ENCODE measurements at regions not wholly inside any gene's neighbourhood (a gene's known extent, or its start where the extent isn't known, plus 50 kb on each side); places are given as distances from the start of the nearest gene placed in this dataset.
"Not testable (repeated sequence)": the region's sequence is repeated elsewhere in the genome, so short reads cannot be mapped to it uniquely, and the experiment has no call there.

DNA sequence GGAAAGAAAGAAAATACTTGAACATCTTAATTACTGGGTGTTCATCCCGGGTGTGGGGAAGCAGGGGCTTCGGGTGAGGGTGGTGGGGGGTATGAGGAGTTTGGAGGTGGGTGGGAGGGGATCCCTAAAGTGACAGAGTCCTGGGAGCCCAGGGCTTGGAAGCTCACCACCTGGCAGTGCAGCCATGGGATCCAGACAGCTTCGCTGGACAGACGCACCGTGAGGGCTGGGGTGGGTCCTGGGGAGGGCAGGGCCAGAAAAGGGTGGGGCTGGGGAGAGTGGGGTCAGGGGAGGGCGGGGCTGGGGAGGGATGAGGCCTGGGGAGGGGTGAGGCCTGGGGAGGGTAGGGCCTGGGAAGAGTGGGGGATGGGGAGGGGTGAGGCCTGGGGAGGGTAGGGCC lies 127.5 kb upstream of the LPCAT1 start:
- DNase-seq, result no peak

DNA sequence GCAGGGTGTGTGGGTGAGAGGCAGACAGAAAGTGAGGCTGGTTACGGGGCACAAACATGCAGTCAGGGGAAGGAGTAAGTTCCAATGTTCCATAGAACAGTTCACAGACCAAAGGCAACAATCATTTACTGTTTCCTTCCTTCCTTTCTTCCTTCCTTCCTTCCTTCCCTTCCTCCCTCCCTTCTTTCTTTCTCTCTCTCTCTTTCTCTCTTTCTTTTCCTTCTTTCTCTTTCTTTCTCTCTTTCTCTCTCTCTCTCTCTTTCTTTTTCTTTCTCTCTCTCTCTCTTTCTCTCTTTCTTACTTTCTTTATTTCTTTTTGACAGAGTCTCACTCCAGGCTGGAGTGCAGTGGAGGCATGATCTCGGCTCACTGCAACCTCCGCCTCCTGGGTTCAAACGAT lies 125.8 kb upstream of the LPCAT1 start:
- DNase-seq, result no peak

DNA sequence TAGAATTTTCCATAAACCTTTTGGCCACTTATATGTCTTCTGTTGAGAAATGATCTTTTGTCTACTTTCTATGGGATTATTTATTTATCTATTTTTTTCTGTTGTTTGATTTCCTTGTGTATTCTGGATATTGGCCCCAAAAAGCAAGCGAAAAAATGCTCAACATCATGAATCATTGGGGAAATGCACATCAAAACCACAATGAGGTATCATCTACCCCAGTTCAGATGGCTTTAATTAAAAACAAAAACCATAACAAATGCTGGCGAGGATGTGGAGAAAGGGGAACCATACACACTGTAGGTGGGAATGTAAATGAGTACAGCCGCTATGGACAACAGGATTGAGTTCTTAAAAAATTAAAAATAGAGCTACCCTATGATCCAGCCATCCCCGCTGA lies 125.0 kb upstream of the LPCAT1 start:
- DNase-seq, result no peak

DNA sequence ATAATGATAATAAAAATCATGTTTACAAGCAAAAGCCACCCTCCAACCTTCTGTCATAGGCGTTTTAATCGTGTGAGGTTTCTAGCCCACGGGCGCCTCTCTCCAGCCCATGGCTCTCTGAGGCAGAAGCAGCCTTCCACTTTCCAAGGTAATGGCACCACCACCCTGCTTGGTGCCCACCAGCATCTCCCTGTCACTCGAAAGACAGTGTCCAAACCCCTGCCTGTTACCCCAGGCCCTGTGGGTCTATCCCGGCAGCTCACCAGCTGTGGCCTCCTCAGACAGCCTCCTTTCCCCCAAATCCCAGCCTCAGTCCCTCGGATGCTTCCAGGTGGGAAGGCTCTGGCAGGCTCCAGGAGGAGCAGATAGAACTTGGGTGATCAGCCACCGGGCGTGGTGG lies 123.8 kb upstream of the LPCAT1 start:
- DNase-seq, result no peak

DNA sequence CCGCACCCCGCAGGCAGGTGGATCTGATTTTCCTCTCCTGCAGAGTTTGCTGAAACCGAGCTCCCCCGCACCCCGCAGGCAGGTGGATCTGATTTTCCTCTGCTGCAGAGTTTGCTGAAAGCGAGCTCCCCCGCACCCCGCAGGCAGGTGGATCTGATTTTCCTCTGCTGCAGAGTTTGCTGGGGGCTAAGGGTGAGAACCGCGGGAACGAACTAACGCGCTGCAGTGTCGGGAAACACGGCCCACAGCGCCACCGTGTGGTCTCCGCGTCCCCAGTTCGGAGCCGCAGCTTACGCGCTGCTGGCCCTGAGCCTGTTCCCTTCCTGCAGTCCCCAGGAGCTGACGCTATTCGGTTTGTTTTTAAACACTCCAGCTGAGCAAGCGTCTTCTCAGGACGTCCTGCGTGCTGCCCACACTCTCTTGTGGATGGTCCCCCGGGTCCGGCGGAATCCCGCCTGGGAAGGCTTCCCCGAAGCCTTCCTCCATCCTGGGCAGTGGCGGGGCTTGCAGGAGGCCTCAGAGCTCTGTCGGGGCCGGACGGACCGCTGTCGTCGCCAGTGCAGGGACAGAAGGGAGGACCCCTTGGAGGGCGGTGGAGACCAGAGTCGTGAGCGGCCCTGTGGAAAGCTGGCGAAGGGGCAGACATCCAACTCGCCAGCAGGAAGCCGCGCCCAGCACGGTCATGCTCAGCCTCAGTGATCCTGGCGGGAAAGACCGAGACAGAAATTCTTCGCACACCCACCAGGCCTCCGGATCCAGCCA lies 121.2 kb upstream of the LPCAT1 start:
- DNase-seq, result peak; percentile 80 to 93

DNA sequence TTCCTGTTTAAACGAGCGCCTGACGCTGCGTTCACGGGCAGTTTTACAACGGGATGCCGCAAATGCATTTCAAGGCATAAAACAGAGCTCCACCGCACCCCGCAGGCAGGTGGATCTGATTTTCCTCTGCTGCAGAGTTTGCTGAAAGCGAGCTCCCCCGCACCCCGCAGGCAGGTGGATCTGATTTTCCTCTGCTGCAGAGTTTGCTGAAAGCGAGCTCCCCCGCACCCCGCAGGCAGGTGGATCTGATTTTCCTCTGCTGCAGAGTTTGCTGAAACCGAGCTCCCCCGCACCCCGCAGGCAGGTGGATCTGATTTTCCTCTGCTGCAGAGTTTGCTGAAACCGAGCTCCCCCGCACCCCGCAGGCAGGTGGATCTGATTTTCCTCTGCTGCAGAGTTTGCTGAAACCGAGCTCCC lies 120.6 kb upstream of the LPCAT1 start:
- not testable (repeated sequence) for DNase-seq

DNA sequence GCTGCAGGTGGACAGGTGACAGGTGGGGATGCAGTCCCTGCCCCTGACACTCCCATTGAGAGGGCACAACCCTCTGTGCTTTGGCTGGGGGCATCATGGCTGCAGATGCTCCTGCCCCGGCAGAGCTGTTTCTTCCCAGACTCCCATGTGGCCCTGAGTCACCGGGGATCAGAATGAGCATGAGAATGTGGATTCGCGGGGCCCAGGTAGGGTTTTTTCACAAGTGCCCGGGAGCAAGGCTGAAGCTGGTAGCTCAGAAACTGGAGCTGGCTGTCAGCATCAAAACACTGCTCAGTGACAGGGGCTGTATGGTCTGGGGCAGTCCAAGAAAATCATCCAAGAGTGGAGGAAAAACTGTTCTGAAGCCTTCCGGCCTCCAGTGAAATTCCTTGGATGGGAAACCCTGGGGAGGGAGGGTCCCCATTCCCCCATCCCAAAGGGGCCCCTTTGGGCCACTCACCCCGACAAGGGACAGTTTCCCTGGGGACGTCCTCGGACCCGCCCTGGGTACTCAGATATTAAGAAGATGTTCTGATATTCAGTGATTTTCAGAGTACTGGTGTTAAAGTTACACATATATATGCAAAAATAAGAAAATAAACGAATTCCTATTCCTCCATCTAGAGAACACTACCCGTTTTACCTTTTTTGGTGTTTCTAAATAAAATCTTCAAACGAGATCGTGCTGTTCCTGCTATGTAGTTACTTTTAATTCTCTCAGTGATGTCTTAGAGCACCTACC lies 120.1 kb upstream of the LPCAT1 start:
- DNase-seq, result no peak

DNA sequence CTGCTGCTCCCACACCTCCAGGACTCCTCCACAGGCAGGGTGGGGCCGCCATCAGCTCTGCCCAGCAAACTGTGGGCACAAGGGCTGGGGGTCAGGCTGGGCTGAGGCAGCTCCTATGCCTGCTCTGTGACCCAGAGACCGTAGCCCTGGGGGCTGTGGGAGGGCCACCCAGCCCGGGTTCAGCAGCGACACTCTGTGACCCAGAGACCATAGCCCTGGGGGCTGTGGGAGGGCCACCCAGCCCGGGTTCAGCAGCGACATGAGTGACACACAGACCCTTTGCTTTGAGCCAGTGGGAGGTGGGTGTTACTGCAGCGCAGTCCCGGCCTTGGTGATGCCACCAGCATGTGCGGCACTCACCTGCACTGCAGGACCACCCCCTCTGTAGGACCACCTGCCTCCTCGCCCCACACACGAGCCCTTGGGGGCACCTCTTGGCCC lies 118.9 kb upstream of the LPCAT1 start:
- DNase-seq, result no peak

DNA sequence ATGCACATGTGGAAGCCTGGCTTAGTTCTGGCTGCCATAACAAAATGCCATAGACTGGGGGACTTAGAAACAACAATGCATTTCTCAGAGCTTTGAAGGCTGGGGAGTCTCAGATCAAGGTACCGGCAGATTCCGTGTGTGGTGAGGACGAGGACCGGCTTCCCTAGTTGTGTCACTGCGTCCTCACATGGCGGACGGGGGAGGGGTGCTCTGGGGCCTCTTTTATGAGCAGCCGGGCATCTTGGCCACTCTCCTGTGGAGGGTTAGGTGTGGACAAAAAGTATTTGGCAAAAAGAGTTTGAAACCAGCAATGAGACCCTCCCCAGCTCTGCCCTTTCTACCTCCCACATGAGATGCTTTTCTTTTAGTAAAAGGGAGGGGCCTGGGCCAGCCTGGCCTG lies 118.5 kb upstream of the LPCAT1 start:
- no peak for DNase-seq

DNA sequence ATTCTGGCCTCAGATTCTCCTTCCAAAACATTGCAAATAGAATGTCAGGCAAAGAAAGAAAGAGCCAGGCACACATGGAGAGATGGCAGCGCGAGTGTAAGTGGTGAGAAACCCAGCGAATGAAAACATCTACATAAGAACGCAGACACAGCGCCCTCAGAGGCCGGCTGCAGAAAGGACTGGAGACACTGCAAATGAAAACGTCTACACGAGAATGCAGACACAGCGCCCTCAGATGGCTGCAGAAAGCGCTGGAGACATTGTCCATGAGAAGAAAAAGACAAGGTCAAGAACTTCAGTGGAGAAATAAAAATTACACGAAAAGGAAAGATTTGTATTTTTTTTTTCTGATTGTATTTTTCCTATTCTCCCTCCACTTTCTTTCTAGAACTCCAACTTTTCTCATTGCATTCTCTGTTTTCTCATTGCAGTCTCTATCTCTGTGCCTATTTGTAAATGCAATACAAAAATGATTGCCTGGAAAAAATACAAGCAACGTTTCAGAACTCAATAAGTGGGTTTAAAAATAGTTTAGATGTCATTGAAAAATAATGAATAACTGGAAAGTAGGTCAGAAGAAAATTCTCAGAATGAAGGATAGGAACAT lies 117.9 kb upstream of the LPCAT1 start:
- DNase-seq, result peak; percentile 90 to 92

DNA sequence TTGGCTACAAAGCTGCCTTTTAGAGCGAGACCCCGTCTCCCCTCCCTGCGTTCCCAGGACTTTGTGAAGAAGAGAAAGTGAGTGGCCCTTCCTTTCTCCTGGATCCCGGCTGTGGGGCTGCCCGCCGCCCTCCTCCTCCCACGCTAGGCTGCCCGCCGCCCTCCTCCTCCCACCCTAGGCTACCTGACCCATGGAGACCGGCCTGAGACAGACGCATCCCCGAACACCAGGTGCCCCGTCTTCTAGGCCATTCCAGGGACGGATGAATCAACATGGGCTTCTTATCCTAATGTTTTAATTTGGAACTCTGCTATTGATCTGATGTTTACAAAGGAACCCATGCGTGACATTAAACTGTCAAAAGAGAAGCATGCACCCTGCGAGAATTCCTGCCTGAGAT lies 117.3 kb upstream of the LPCAT1 start:
- no peak for DNase-seq

DNA sequence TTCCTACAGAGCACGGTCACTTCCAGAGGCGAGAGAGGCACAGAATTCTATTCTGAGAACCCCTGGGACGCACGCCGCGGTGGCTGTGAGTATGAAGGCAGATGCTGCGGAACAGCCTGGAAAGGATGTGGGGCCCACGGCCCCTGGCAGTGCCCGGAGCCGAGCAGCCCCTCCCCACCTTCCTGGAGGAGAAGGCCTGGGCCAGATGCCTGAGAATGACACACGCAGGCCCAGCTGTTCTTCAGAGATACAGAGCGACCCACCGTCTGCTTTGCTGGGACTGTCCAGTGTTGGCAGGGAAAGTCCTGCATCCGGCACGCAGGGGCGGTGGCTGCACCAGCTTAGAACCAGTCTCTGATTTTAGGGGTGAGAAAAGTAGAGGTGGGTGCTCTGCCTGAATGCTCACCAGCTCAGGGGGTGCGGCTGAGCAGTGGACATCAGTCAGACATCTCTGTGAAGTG lies 116.7 kb upstream of the LPCAT1 start:
- no peak for DNase-seq

DNA sequence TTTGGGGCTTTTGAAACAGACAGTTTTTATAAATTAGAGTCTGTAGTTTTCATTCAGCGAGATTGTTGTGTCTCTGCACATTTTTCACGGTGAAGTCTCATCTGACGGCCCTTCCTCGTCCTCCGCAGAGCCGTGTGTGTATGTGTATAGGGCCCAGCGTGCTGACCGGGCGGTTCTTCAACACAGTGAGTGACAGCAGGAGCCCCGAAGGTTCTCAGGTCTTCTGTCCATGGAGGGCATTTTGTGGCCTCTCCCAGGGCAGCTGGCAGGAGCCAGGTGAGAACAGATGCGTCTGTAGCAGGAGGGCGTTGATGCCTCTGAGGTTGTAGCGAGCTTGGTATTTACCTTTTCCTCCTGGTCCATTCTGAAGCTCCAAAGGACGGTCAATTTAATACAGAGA lies 116.0 kb upstream of the LPCAT1 start:
- no peak for DNase-seq

DNA sequence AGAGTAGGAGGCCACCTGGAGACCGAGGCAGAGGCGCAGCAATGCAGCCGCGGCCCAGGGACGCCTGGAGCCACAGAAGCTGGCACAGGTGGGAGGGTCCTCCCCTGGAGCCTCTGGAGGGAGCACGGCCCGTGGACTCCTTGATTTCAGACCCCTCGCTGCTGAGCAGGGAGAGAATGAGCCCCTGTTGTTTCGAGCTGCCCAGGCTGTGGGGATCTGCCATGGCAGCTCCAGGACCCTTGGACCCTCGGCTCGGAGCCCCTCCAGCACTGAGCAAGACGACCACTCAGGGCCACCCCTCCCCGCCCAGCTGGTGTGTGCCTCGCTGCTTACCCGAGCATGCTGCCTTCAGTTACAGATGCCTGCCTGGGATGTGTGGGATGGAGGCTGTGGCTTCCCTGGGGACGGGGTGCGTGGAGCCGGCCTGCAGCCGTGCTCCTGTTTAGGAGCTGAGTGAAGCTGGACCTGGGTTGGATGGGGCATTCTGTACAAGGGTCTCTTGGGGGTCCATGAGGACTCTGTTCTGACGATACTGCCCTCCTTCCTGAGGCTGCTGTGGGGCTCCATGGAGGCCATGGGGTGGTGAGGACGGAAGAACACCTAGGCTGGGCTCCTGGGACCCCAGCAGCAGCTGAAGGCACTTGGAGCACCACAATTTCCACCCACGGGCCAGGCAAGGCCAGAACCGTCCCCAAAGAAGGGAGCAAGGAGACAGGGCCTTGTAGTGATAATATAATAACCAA lies 115.1 kb upstream of the LPCAT1 start:
- DNase-seq, result no peak

DNA sequence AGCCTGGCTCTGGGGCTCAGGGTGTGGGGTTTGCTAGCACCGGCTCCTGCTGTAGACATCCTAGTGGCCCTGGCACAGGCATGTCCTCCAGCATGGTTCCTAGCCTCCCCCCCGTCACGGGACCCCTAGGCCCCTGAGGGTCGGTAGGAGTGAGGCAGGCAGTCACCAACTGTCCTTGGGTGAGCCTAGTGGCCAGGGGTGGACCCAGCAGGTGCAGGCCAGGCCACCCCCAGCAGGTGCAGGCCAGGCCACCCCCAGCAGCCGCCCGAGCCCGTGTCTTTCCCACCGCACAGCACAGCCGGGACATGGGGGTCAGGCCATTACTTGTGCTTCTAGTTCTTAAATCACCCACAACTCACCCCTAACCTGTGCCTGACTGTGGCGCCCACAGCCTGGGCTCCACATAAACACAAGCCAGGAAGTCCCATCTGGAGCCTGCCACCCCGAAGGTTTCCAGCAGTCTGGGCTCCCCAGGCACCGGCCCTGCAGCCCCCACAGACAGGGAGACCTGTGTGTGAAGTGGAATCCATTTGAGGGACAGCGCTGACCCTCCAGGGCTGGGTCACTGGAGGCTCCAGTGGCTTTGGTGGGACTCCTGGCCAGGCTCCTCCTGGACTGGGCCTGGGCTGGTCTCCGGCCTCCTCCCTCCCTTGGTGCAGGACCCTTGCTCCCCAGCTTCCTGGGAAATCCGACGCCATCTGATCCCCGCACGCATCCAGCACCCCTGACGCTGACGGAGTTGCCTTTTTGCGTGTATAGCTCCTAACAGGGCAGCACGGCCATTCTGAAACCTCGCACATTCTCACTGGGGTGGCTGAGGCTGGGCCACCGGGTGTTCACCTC lies 114.1 kb upstream of the LPCAT1 start:
- no peak for DNase-seq

DNA sequence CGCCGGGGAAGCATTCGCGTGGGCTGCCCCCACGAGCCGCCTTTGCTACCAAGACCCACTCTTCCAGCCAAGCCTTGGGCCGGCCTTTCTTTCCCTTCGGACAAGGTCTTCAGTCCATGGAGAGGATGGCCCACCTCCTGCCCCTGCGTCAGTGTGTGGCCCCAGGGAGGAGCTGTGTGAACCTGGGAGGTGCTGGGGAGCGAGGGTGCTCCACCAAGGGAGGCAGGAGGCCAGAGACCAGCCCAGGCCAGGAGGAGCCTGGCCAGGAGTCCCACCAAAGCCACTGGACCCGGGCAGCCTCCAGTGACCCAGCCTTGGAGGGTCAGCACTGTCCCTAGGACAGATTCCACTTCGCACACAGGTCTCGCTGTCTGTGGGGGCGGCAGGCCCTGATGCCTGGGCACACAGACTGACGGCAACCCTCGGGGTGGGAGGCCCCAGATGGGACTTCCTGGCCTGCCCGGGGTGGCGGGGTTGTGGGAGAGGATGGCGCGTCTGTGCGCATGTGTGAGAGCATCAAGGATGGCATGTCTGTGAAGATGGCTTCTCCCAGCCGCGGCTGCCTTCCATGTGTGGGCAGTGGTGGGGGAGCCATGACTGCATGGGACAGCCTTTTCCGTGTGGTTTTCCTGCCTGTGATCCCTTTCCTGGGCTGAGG lies 113.3 kb upstream of the LPCAT1 start:
- no peak for DNase-seq

DNA sequence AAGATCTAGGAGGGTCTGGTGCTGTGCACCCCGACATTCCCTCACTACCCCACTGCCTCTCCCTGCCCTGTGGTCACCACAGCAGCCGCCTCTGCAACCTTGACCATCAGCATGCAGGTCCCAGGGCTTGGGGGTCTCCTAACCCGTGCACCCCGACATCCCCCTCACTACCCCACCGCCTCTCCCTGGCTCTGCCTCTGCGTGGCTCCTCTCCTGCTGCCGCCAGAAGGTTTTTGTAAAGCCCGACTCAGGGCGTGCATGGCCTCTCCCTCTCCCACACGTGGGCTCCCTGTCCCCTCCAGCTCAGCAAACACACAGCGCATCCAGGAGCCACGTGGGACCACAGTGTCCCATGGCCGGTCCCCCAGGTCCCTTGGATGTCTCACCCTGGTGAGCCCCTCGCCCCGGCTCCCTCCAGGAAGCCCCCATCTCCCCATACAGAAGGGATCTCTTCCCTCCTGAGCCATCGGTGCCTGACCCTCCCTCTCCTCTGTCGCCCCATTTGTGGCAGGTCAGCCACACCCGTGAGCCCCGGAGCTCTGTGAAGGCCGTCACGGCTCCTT lies 112.5 kb upstream of the LPCAT1 start:
- not testable (repeated sequence) for DNase-seq

DNA sequence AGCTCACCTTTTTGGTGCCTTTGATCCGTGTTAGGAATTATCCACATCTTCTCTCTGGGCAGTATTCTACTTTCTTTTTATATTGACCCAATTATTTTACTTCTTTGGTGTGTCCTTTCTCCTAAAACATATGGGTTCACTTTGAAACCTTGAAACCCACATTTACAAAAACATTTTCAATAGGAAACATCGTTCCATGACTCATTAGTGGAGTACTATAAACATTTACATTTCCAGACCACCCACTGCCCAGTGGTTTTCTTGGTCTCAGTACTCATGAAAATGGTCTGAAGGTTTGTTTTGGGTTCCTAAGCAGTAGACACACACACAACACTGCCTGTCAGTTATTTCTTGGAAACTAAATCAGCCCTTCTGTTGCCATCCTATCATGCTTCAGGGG lies 111.7 kb upstream of the LPCAT1 start:
- not testable (repeated sequence) for DNase-seq

DNA sequence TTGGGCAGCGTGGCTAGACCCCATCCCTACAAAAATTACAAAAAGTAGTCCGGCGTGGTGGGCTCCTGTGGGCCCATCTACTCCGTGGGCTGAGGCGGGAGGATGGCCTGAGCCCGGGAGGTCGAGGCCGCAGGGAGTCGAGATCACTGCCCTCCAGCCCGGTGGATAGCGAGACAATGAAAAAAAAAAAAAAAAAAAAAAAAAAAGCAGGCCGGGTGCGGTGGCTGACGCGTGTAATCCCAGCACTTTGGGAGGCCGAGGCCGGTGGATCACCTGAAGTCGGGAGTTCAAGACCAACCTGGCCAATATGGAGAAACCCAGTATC lies 110.5 kb upstream of the LPCAT1 start:
- DNase-seq, result no peak

DNA sequence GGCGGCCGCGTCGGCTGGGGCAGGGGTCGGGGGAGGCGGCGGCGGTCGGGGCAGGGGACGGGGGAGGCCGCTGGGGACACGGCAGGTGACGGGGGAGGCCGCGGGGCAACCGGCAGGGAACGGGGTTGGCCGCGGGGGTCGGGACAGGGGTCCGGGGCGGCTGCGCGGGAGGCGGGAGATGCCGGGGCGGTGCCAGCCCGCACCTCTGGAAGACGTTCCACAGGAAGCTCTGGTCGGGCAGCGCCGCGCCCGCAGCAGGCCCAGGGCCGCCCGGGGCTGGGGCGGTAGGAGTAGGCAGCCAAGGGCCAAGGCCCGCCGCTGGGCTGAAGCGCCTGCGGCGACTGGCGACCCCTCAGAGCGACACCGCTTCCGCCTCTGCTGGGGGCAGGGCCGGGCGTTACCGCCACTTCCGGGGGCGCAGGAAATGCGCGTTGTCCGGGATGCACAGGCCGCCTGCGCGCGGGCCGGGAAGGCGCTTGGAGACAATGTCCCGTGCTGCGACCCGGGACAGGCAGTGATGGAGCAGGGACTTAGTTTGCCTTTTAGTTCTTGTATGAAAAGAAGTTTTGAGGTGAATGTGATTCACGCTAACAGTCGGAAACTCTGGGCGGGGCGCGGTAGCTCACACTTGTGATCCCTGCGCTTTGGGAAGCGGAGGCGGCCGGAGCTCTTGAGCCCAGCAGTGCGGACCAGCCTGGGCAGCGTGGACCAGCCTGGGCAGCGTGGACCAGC lies 110.0 kb upstream of the LPCAT1 start:
- peak; percentile 89 to 90 for DNase-seq

DNA sequence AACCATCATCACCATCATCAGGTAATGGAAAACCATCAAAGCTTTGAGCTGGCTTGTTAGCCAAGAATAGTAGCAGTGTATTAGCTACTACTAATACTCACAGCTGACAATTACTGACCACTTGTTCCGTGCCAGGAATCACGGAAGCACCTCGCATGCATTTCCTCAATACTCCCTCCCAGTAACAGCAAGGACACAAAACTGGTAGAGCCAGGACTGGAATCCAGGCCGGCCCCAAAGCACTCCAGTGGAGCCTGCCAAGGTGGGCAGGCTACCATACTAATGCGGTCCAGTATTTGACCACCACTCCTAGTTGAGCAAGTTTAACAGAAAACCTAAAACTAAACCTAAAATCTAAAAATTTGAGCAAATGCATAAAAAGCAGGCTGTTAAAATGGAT lies 107.2 kb upstream of the LPCAT1 start:
- DNase-seq, result not testable (repeated sequence)

All from NCI-H1930 (cell line).